Peyer's patch (tissue), 4 donors: ENCODE measurements at regions not wholly inside any gene's neighbourhood (a gene's known extent, or its start where the extent isn't known, plus 50 kb on each side); places are given as distances from the start of the nearest gene placed in this dataset.

Source experiments
- DNase-seq, 3 donors: peaks; one replicate each; pipeline ENCODE4 v3.0.0-alpha.2; 2017 to 2019
- H3K27ac ChIP-seq, 4 donors: fragments of 200-600 bp; sonication (generic); one replicate each; pipeline ENCODE4 v1.5.1; 2016 to 2019
- H3K27me3 ChIP-seq, 2 donors: fragments of 200-600 bp; sonication (generic); one replicate each; pipeline ENCODE4 v1.5.1; 2019
- H3K36me3 ChIP-seq, 3 donors: fragments of 200-600 bp; sonication (generic); one replicate each; pipeline ENCODE4 v1.5.1; 2016 to 2019
- H3K4me1 ChIP-seq, 4 donors: fragments of 200-600 bp; sonication (generic); one replicate each; pipeline ENCODE4 v1.5.1; 2016 to 2019
- H3K4me3 ChIP-seq, 4 donors: fragments of 200-600 bp; sonication (generic); 1 replicate in 3 of 4; 2 replicates in 1 of 4; pipeline ENCODE4 v1.5.1; 2016 to 2019; ENCODE audit warnings: mild to moderate bottlenecking in 1 of 4
- H3K9me3 ChIP-seq, 4 donors: fragments of 200-600 bp; sonication (generic); one replicate each; pipeline ENCODE4 v1.5.1; 2016 to 2019; ENCODE audit warnings: mild to moderate bottlenecking in 1 of 4
- POLR2A ChIP-seq, 2 donors: fragments of 450-650 bp; IDR thresholded peaks; one replicate each; pipeline ENCODE4 v1.5.1; 2017; ENCODE audit warnings: antibody characterized with exemption in 2 of 2, mild to moderate bottlenecking in 2 of 2, moderate library complexity in 2 of 2
- TF ChIP-seq, protein P1 (sequence below), 6 experiments: fragments of 450-650 bp in 4 of 6; fragments of 200-600 bp in 2 of 6; sonication (generic) in 1 of 6; IDR thresholded peaks; one replicate each; pipeline ENCODE4 v1.5.1; 2017 to 2019; ENCODE audit warnings: antibody characterized with exemption in 6 of 6, mild to moderate bottlenecking in 3 of 6, moderate library complexity in 1 of 6

DNA sequence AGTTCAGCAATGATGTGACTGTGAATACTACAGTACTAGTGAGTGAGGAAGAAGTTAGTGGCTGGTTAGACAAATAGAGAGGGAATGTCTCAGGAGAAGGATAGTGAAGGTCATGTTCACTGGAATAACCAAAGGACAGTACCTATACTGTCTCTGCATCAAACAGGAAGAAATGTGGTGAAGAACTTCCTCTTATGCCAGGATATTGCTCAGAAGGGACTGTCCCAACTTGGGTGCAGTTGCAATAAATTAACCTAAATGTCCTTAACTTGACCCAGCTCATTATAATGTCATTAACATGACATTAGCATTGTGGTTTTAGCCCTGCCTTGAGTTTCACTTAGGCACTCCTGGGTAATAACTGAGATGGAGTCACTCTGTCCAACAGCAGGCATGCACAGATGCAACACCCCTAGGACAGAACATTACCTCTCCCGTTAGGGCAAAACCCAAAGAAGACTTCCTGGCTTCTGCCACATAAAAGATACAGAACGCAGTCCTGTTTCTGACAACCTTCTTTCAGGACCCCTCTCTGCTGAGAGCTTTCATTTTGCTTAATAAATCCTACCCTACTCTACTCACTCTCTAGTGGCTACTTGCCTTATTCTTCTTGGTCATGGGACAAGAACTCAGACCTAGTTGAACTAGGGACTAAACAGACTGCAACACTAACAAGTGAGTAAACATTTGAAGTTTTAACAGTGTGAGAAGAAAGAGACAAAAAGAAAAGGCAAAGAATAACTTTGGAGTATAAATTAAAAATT lies 1591.6 kb upstream of the MIR17HG start:
- Histone ChIP-seq H3K36me3 (no peaks in the 10 kb centered on the region), H3K4me1 (no peaks in the 10 kb centered on the region), H3K27ac (no peak overlapping the region), H3K4me3 (no peak overlapping the region), H3K9me3 (no peaks in the 10 kb centered on the region), H3K27me3 (no peaks in the 10 kb centered on the region)
- no peak for TF ChIP-seq POLR2A (IDR thresholded peaks at IDR 0.05)
- DNase-seq, result no peak

DNA sequence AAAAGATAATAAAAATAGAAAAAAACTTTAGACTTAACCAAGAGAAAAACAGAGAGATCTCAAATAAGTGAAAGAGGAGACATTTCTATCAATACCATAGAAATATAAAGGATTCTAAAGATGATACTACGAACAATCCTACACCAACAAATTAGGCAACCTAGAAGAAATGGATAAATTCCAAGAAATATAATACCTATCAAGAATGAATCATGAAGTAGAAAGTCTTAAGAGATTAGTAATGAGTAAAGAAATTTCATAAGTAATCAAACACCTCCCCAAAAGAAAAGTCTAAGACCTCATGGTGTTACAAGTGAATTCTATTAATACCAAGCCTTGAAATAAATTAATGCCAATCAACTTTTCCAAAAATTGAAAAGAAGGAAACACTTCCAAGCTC lies 1584.5 kb upstream of the MIR17HG start:
- no peak for TF ChIP-seq POLR2A (IDR thresholded peaks at IDR 0.05)
- TF ChIP-seq, protein P1, sequence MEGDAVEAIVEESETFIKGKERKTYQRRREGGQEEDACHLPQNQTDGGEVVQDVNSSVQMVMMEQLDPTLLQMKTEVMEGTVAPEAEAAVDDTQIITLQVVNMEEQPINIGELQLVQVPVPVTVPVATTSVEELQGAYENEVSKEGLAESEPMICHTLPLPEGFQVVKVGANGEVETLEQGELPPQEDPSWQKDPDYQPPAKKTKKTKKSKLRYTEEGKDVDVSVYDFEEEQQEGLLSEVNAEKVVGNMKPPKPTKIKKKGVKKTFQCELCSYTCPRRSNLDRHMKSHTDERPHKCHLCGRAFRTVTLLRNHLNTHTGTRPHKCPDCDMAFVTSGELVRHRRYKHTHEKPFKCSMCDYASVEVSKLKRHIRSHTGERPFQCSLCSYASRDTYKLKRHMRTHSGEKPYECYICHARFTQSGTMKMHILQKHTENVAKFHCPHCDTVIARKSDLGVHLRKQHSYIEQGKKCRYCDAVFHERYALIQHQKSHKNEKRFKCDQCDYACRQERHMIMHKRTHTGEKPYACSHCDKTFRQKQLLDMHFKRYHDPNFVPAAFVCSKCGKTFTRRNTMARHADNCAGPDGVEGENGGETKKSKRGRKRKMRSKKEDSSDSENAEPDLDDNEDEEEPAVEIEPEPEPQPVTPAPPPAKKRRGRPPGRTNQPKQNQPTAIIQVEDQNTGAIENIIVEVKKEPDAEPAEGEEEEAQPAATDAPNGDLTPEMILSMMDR (IDR thresholded peaks at IDR 0.05), result no peak
- H3K27ac ChIP-seq, result no peak overlapping the region
- no peaks in the 10 kb centered on the region for H3K9me3 ChIP-seq
- DNase-seq, result no peak
- H3K36me3 ChIP-seq, result no peaks in the 10 kb centered on the region
- no peaks in the 10 kb centered on the region for H3K4me1 ChIP-seq
- no peak overlapping the region for H3K4me3 ChIP-seq
- no peaks in the 10 kb centered on the region for H3K27me3 ChIP-seq

DNA sequence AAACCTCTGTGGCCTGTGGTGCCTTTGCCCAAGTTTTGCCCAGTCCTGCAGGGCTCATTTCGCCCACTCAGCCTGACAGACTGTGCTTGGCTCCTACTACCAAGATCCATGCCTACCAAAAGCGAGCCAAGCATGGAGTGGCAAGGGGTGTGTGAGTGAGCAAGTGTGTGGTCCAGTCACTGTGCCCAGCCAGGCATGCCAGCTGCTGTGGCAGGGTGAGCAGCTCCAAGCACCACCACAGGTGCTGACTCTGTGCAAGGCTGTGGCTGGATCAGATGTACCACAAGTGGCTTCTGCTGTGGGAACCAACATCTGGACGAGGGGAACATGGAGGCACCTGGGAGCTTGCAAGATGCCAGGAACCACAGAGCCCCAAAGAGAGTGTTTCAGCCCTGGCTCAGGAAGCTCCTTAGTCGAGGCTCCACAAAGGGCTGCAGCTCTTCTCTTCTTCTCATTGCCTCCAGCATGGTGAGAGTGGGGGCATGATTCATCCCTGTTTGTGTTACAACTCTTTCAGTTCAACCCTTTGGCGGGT lies 1564.2 kb upstream of the MIR17HG start:
- H3K4me3 ChIP-seq, result no peak overlapping the region
- H3K27ac ChIP-seq, result no peak overlapping the region
- DNase-seq, result no peak
- H3K36me3 ChIP-seq, result no peaks in the 10 kb centered on the region
- H3K27me3 ChIP-seq, result no peaks in the 10 kb centered on the region
- no peaks in the 10 kb centered on the region for H3K4me1 ChIP-seq
- TF ChIP-seq, protein P1 (IDR thresholded peaks at IDR 0.05), result no peak
- no peak for TF ChIP-seq POLR2A (IDR thresholded peaks at IDR 0.05)
- H3K9me3 ChIP-seq, result no peaks in the 10 kb centered on the region

DNA sequence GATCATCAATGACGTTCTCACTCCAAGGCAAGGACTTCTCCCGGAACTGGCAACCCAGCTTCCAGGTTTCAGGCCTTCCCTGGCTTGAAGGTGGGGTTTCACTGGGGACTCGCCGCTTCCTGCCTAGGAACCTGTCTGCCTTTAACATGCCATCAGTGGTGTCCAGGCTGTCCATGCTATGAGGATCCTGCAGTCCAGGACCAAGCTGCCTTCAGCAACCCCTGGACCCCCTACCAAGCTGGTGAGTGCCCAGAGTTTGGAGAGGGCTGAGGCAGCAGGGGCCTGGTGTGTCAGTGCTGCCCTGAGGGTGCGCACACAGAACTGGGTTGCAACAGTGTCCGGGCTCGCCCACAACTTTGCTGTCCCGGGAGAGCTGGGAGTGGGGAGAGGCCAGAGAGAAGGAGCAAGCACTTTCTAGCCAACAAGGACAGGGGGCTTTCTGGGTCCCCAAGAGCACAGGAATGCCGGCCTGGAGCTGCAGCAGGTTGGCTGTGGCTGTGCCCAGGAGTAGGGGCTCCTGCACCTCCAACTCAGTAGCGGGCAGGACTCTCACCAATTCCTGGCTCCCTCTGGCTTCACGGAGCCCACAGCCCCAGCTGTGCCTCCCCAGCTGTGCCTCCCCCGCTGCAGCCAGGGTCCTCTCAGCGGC lies 1563.2 kb upstream of the MIR17HG start:
- Histone ChIP-seq H3K4me3 (no peak overlapping the region), H3K27ac (no peak overlapping the region), H3K27me3 (no peaks in the 10 kb centered on the region), H3K9me3 (no peaks in the 10 kb centered on the region), H3K36me3 (no peaks in the 10 kb centered on the region), H3K4me1 (no peaks in the 10 kb centered on the region)
- no peak for DNase-seq
- no peak for TF ChIP-seq POLR2A (IDR thresholded peaks at IDR 0.05)
- TF ChIP-seq, protein P1 (IDR thresholded peaks at IDR 0.05), result no peak

DNA sequence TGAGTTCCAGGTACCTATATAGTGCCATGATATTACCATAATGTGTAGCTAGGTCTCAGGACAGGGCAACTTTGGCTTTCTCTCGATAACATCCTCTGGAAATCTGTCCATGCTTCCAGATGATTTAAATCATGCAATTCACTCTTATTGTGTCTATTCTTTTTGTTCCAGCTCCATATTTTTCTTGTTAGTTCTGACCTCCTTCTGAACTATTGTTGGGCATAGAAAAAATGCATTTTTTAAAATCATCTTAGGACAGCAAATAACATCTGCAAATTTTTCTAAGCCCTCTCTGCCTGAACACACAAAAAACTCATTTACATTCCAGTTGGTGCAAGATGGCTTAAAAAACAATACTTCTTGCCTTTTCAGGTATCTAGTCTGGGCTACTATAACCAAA lies 1561.0 kb upstream of the MIR17HG start:
- H3K4me3 ChIP-seq, result no peak overlapping the region
- TF ChIP-seq POLR2A (IDR thresholded peaks at IDR 0.05), result no peak
- TF ChIP-seq, protein P1 (IDR thresholded peaks at IDR 0.05), result no peak
- H3K36me3 ChIP-seq, result no peaks in the 10 kb centered on the region
- H3K27me3 ChIP-seq, result no peaks in the 10 kb centered on the region
- H3K4me1 ChIP-seq, result no peaks in the 10 kb centered on the region
- no peak overlapping the region for H3K27ac ChIP-seq
- DNase-seq, result no peak
- H3K9me3 ChIP-seq, result no peaks in the 10 kb centered on the region

DNA sequence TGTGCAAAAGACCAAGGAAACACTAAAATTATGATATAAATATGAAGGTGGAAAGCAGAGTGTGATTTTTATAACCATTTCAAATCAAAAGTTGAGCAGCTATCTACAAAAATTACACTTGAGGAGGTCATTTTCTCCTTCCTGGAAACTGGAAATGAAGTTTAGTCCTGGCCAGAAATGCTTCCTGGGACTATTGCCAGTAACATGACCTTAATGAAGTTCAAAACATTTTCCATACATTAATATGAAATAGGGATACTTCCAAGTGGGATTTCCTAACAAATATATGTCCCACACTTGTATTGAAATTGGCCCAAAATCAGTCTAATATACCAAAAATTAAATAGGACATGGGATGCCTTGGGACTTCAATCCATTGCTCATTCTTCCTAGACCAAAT lies 1556.8 kb upstream of the MIR17HG start:
- H3K36me3 ChIP-seq, result no peaks in the 10 kb centered on the region
- no peak for DNase-seq

More for the DNA sequence above, 1556.8 kb upstream of the MIR17HG start:
- Histone ChIP-seq H3K27me3 (no peaks in the 10 kb centered on the region), H3K4me3 (no peak overlapping the region), H3K9me3 (no peaks in the 10 kb centered on the region), H3K4me1 (no peaks in the 10 kb centered on the region), H3K27ac (no peak overlapping the region)
- TF ChIP-seq, protein P1 (IDR thresholded peaks at IDR 0.05), result no peak
- TF ChIP-seq POLR2A (IDR thresholded peaks at IDR 0.05), result no peak
